ENCODE measurements at regions not wholly inside any gene's neighbourhood (a gene's known extent, or its start where the extent isn't known, plus 50 kb on each side); places are given as distances from the start of the nearest gene placed in this dataset.

- TF ChIP-seq EZH2 (IDR thresholded peaks at IDR 0.05; ENCODE audit: borderline replicate concordance, insufficient read depth, low read depth, low read length, poor library complexity, severe bottlenecking) = no peak
- TF ChIP-seq, protein P1, sequence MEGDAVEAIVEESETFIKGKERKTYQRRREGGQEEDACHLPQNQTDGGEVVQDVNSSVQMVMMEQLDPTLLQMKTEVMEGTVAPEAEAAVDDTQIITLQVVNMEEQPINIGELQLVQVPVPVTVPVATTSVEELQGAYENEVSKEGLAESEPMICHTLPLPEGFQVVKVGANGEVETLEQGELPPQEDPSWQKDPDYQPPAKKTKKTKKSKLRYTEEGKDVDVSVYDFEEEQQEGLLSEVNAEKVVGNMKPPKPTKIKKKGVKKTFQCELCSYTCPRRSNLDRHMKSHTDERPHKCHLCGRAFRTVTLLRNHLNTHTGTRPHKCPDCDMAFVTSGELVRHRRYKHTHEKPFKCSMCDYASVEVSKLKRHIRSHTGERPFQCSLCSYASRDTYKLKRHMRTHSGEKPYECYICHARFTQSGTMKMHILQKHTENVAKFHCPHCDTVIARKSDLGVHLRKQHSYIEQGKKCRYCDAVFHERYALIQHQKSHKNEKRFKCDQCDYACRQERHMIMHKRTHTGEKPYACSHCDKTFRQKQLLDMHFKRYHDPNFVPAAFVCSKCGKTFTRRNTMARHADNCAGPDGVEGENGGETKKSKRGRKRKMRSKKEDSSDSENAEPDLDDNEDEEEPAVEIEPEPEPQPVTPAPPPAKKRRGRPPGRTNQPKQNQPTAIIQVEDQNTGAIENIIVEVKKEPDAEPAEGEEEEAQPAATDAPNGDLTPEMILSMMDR (IDR thresholded peaks at IDR 0.05) = no peak
Measured at GRCh38 chr22:49500076-49500460, 327.6 kb downstream of the BRD1 start.
